Esophagus squamous epithelium (tissue), 5 donors: ENCODE measurements at regions not wholly inside any gene's neighbourhood (a gene's known extent, or its start where the extent isn't known, plus 50 kb on each side); places are given as distances from the start of the nearest gene placed in this dataset.

ENCODE experiments used
- DNase-seq: peaks from one replicate; lab custom pipeline; 2025; lab: John Stamatoyannopoulos, UW
- H3K27ac ChIP-seq, 4 donors: fragments of 200-600 bp; sonication (generic); one replicate each; pipeline ENCODE4 v1.5.1; 2016 to 2019; ENCODE audit warnings: mild to moderate bottlenecking in 1 of 4
- H3K27me3 ChIP-seq, 4 donors: fragments of 200-600 bp; sonication (generic); 1 replicate in 3 of 4; 2 replicates in 1 of 4; pipeline versions ENCODE4 v1.5.1 to v1.6.0; 2017 to 2021; ENCODE audit warnings: antibody characterized with exemption in 1 of 4
- H3K36me3 ChIP-seq, 3 donors: fragments of 200-600 bp; sonication (generic); one replicate each; pipeline ENCODE4 v1.5.1; 2016 to 2019
- H3K4me1 ChIP-seq, 3 donors: fragments of 200-600 bp; sonication (generic); one replicate each; pipeline ENCODE4 v1.5.1; 2017 to 2019
- H3K4me3 ChIP-seq, 4 donors: fragments of 200-600 bp; sonication (generic); 1 replicate in 3 of 4; 2 replicates in 1 of 4; pipeline ENCODE4 v1.5.1; 2016 to 2019; ENCODE audit warnings: mild to moderate bottlenecking in 2 of 4, moderate library complexity in 1 of 4
- H3K9me3 ChIP-seq, 3 donors: fragments of 200-600 bp; sonication (generic); one replicate each; pipeline ENCODE4 v1.5.1; 2016 to 2019
- POLR2A ChIP-seq, 4 donors: fragments of 450-650 bp; IDR thresholded peaks; one replicate each; pipeline ENCODE4 v1.6.1; 2017; ENCODE audit warnings: antibody characterized with exemption in 4 of 4, mild to moderate bottlenecking in 4 of 4, moderate library complexity in 3 of 4
- WGBS, 2 donors: methylation state at CpG; one replicate each; pipeline ENCODE4 v1.1.5; 2018; 5-methylcytosine and 5-hydroxymethylcytosine counted together
- intact Hi-C: fragments of 100-400 bp; cut with DNase I; formaldehyde crosslinking; loops from one replicate; pipeline ENCODE4 v1.15.0; 2022
- TF ChIP-seq, protein P1 (sequence below), 6 experiments: fragments of 450-650 bp in 4 of 6; fragments of 200-600 bp in 2 of 6; sonication (generic) in 2 of 6; IDR thresholded peaks; one replicate each; pipeline ENCODE4 v1.5.1; 2016 to 2019; ENCODE audit warnings: antibody characterized with exemption in 6 of 6, mild to moderate bottlenecking in 4 of 6, moderate library complexity in 4 of 6
- donor health status: DM: yes; HTN: yes; CAD: no.

- H3K27ac ChIP-seq: no peak overlapping the region
- H3K36me3 ChIP-seq: no peaks in the 10 kb centered on the region
- 77 to 90% methylated on average over 5 to 6 of the region's 6 CpGs for WGBS, 2 donors
- no peak overlapping the region for H3K4me3 ChIP-seq
- H3K9me3 ChIP-seq: no peaks in the 10 kb centered on the region
- no peak for DNase-seq
- no peak for TF ChIP-seq POLR2A (IDR thresholded peaks at IDR 0.05)
- TF ChIP-seq, protein P1, sequence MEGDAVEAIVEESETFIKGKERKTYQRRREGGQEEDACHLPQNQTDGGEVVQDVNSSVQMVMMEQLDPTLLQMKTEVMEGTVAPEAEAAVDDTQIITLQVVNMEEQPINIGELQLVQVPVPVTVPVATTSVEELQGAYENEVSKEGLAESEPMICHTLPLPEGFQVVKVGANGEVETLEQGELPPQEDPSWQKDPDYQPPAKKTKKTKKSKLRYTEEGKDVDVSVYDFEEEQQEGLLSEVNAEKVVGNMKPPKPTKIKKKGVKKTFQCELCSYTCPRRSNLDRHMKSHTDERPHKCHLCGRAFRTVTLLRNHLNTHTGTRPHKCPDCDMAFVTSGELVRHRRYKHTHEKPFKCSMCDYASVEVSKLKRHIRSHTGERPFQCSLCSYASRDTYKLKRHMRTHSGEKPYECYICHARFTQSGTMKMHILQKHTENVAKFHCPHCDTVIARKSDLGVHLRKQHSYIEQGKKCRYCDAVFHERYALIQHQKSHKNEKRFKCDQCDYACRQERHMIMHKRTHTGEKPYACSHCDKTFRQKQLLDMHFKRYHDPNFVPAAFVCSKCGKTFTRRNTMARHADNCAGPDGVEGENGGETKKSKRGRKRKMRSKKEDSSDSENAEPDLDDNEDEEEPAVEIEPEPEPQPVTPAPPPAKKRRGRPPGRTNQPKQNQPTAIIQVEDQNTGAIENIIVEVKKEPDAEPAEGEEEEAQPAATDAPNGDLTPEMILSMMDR (IDR thresholded peaks at IDR 0.05): no peak
- no peaks in the 10 kb centered on the region for H3K27me3 ChIP-seq
- intact Hi-C loops: no loop called here
- H3K4me1 ChIP-seq: no peaks in the 10 kb centered on the region
These were observed 164.7 kb upstream of the MEOX2 start for GRCh38 chr7:15851201-15851600.

DNA sequence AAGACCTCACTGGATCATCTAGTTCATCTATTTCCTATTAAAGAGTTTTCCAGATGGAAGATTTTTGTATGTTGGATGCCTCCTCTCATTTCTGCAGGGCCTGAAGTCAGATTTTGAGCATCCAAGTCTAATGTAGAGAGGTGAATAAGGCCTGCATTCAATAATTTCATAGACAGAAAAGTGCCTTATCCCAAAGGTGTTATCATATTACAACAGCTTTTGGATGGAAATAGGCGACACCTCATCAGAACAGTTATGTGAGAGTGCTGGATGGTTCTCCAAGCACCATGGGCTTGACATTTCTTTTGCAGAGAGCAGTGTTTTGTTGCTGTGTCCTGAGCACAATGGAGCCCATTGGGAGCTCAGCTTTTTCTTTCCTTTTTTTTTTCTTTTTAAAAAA lies 162.4 kb upstream of the MEOX2 start:
- Histone ChIP-seq H3K4me1 (no peaks in the 10 kb centered on the region), H3K9me3 (no peaks in the 10 kb centered on the region), H3K27ac (no peak overlapping the region), H3K4me3 (no peak overlapping the region), H3K27me3 (no peaks in the 10 kb centered on the region), H3K36me3 (no peaks in the 10 kb centered on the region)
- no peak for DNase-seq
- WGBS, 2 donors: 67 to 69% methylated on average over 1 of the region's 1 CpG
- no peak for TF ChIP-seq POLR2A (IDR thresholded peaks at IDR 0.05)
- TF ChIP-seq, protein P1 (IDR thresholded peaks at IDR 0.05): no peak
- intact Hi-C loops: no loop called here

GRCh38 chr7:15848362-15848761 lies 161.9 kb upstream of the MEOX2 start:
- H3K4me1 ChIP-seq: no peaks in the 10 kb centered on the region
- H3K27me3 ChIP-seq: no peaks in the 10 kb centered on the region
- no peaks in the 10 kb centered on the region for H3K36me3 ChIP-seq
- intact Hi-C loops: no loop called here
- no peak overlapping the region for H3K27ac ChIP-seq
- no peaks in the 10 kb centered on the region for H3K9me3 ChIP-seq
- 70 to 71% methylated on average over 3 of the region's 3 CpGs for WGBS, 2 donors
- TF ChIP-seq POLR2A (IDR thresholded peaks at IDR 0.05): no peak
- TF ChIP-seq, protein P1 (IDR thresholded peaks at IDR 0.05): no peak
- no peak overlapping the region for H3K4me3 ChIP-seq
- DNase-seq: no peak

- 55 to 77% methylated on average over 3 of the region's 3 CpGs for WGBS, 2 donors
- intact Hi-C loops: no loop called here
- Histone ChIP-seq H3K27ac (no peak overlapping the region), H3K4me1 (no peaks in the 10 kb centered on the region), H3K36me3 (no peaks in the 10 kb centered on the region), H3K4me3 (no peak overlapping the region), H3K9me3 (no peaks in the 10 kb centered on the region), H3K27me3 (no peaks in the 10 kb centered on the region)
- TF ChIP-seq, protein P1 (IDR thresholded peaks at IDR 0.05): no peak
- TF ChIP-seq POLR2A (IDR thresholded peaks at IDR 0.05): no peak
- no peak for DNase-seq
These were observed 159.4 kb upstream of the MEOX2 start for GRCh38 chr7:15845868-15846267.

DNA sequence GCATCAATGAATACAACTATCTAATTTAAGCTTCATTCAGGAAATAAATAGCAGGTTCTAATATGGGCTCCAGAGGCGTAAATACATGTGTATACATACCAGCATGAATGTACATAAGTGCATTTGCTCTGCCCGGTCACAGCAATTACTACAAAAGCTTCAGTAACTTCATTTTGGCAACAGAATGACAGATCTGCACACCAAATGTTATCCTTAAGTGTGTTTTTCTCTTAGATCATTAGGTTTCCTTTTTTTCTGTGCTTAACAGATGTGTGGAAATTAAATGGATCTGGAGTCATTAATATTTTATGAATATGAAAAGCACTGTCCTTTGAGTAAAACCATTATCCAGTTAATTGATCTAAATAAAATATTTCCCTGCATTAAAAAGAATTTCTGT lies 159.0 kb upstream of the MEOX2 start:
- H3K9me3 ChIP-seq: no peaks in the 10 kb centered on the region
- no peaks in the 10 kb centered on the region for H3K27me3 ChIP-seq
- intact Hi-C loops: no loop called here
- no peak for TF ChIP-seq POLR2A (IDR thresholded peaks at IDR 0.05)
- TF ChIP-seq, protein P1 (IDR thresholded peaks at IDR 0.05): no peak
- H3K36me3 ChIP-seq: no peaks in the 10 kb centered on the region
- no peaks in the 10 kb centered on the region for H3K4me1 ChIP-seq
- H3K27ac ChIP-seq: no peak overlapping the region
- no peak overlapping the region for H3K4me3 ChIP-seq
- no peak for DNase-seq
- WGBS, 2 donors: 63 to 64% methylated on average over 2 of the region's 2 CpGs
